ENCODE measurements at regions not wholly inside any gene's neighbourhood (a gene's known extent, or its start where the extent isn't known, plus 50 kb on each side); places are given as distances from the start of the nearest gene placed in this dataset.
"Not testable (repeated sequence)": the region's sequence is repeated elsewhere in the genome, so short reads cannot be mapped to it uniquely, and the experiment has no call there.

GRCh38 chr6:164345806-164346496 lies 931.4 kb downstream of the QKI start:
- Mint-ChIP-seq H3K4me3 (no peak overlapping the region), H3K27ac (no peak overlapping the region), H3K27me3 (no peaks in the 10 kb centered on the region)

GRCh38 chr6:164345327-164345726 lies 930.8 kb downstream of the QKI start:
- no peaks in the 10 kb centered on the region for H3K36me3 Mint-ChIP-seq
- H3K4me3 Mint-ChIP-seq: no peak overlapping the region
- H3K27me3 Mint-ChIP-seq: no peaks in the 10 kb centered on the region
- no peak overlapping the region for H3K27ac Mint-ChIP-seq
- H3K4me1 Mint-ChIP-seq: no peaks in the 10 kb centered on the region
- no peaks in the 10 kb centered on the region for H3K9me3 Mint-ChIP-seq

More at GRCh38 chr6:164345806-164346496, 931.4 kb downstream of the QKI start:
- no peaks in the 10 kb centered on the region for H3K4me1 Mint-ChIP-seq
- H3K9me3 Mint-ChIP-seq: no peaks in the 10 kb centered on the region
- H3K36me3 Mint-ChIP-seq: no peaks in the 10 kb centered on the region

- Mint-ChIP-seq H3K4me1 (no peaks in the 10 kb centered on the region), H3K9me3 (no peaks in the 10 kb centered on the region), H3K4me3 (no peak overlapping the region), H3K27ac (no peak overlapping the region), H3K36me3 (no peaks in the 10 kb centered on the region), H3K27me3 (no peaks in the 10 kb centered on the region)
Observed at GRCh38 chr6:164344801-164345291, 930.3 kb downstream of the QKI start.

- not testable (repeated sequence) for H3K4me1 Mint-ChIP-seq, H3K27ac Mint-ChIP-seq, H3K9me3 Mint-ChIP-seq, H3K4me3 Mint-ChIP-seq, H3K36me3 Mint-ChIP-seq, H3K27me3 Mint-ChIP-seq
Observed at GRCh38 chr6:164339442-164339841, 924.9 kb downstream of the QKI start.

- H3K9me3 Mint-ChIP-seq: no peaks in the 10 kb centered on the region
- H3K4me1 Mint-ChIP-seq: no peaks in the 10 kb centered on the region
- no peaks in the 10 kb centered on the region for H3K27me3 Mint-ChIP-seq
- H3K4me3 Mint-ChIP-seq: no peak overlapping the region
- no peak overlapping the region for H3K27ac Mint-ChIP-seq
- no peaks in the 10 kb centered on the region for H3K36me3 Mint-ChIP-seq
Observed at GRCh38 chr6:164337925-164338397, 923.4 kb downstream of the QKI start.

GRCh38 chr6:164337024-164337924 lies 922.8 kb downstream of the QKI start:
- no peaks in the 10 kb centered on the region for H3K36me3 Mint-ChIP-seq
- no peaks in the 10 kb centered on the region for H3K9me3 Mint-ChIP-seq
- no peak overlapping the region for H3K4me3 Mint-ChIP-seq
- no peaks in the 10 kb centered on the region for H3K27me3 Mint-ChIP-seq
- no peaks in the 10 kb centered on the region for H3K4me1 Mint-ChIP-seq
- no peak overlapping the region for H3K27ac Mint-ChIP-seq

GRCh38 chr6:164336455-164336854 lies 921.9 kb downstream of the QKI start:
- no peaks in the 10 kb centered on the region for H3K36me3 Mint-ChIP-seq
- no peaks in the 10 kb centered on the region for H3K27me3 Mint-ChIP-seq
- no peaks in the 10 kb centered on the region for H3K4me1 Mint-ChIP-seq
- H3K4me3 Mint-ChIP-seq: no peak overlapping the region
- H3K9me3 Mint-ChIP-seq: no peaks in the 10 kb centered on the region
- no peak overlapping the region for H3K27ac Mint-ChIP-seq

- no peaks in the 10 kb centered on the region for H3K27me3 Mint-ChIP-seq
- no peaks in the 10 kb centered on the region for H3K36me3 Mint-ChIP-seq
Observed at GRCh38 chr6:164331026-164331425, 916.5 kb downstream of the QKI start.

GRCh38 chr6:164325168-164325567 lies 910.6 kb downstream of the QKI start:
- no peaks in the 10 kb centered on the region for H3K36me3 Mint-ChIP-seq
- H3K4me1 Mint-ChIP-seq: no peaks in the 10 kb centered on the region
- no peaks in the 10 kb centered on the region for H3K9me3 Mint-ChIP-seq
- H3K27ac Mint-ChIP-seq: no peak overlapping the region
- H3K27me3 Mint-ChIP-seq: no peaks in the 10 kb centered on the region
- no peak overlapping the region for H3K4me3 Mint-ChIP-seq

More at GRCh38 chr6:164331026-164331425, 916.5 kb downstream of the QKI start:
- no peaks in the 10 kb centered on the region for H3K9me3 Mint-ChIP-seq
- no peak overlapping the region for H3K4me3 Mint-ChIP-seq
- H3K27ac Mint-ChIP-seq: no peak overlapping the region
- no peaks in the 10 kb centered on the region for H3K4me1 Mint-ChIP-seq

GRCh38 chr6:164322533-164322932 lies 908.0 kb downstream of the QKI start:
- Mint-ChIP-seq H3K4me1 (no peaks in the 10 kb centered on the region), H3K27ac (no peak overlapping the region), H3K36me3 (no peaks in the 10 kb centered on the region), H3K27me3 (no peaks in the 10 kb centered on the region), H3K4me3 (no peak overlapping the region), H3K9me3 (no peaks in the 10 kb centered on the region)

GRCh38 chr6:164321297-164321696 lies 906.8 kb downstream of the QKI start:
- H3K27me3 Mint-ChIP-seq: no peaks in the 10 kb centered on the region
- no peak overlapping the region for H3K4me3 Mint-ChIP-seq
- H3K4me1 Mint-ChIP-seq: no peaks in the 10 kb centered on the region
- no peaks in the 10 kb centered on the region for H3K36me3 Mint-ChIP-seq
- no peak overlapping the region for H3K27ac Mint-ChIP-seq
- no peaks in the 10 kb centered on the region for H3K9me3 Mint-ChIP-seq

GRCh38 chr6:164315376-164315775 lies 900.9 kb downstream of the QKI start:
- Mint-ChIP-seq H3K9me3 (peaks cover 7% of the 10 kb centered on the region), H3K27me3 (no peaks in the 10 kb centered on the region), H3K27ac (no peak overlapping the region), H3K4me1 (no peaks in the 10 kb centered on the region), H3K4me3 (no peak overlapping the region), H3K36me3 (no peaks in the 10 kb centered on the region)

- Mint-ChIP-seq H3K36me3 (no peaks in the 10 kb centered on the region), H3K9me3 (peaks cover 7% of the 10 kb centered on the region), H3K27ac (no peak overlapping the region), H3K4me1 (no peaks in the 10 kb centered on the region), H3K4me3 (no peak overlapping the region), H3K27me3 (no peaks in the 10 kb centered on the region)
Observed at GRCh38 chr6:164308339-164308738, 893.8 kb downstream of the QKI start.

GRCh38 chr6:164303102-164303964 lies 888.8 kb downstream of the QKI start:
- H3K9me3 Mint-ChIP-seq: no peaks in the 10 kb centered on the region
- H3K27ac Mint-ChIP-seq: no peak overlapping the region
- H3K27me3 Mint-ChIP-seq: no peaks in the 10 kb centered on the region
- no peak overlapping the region for H3K4me3 Mint-ChIP-seq
- no peaks in the 10 kb centered on the region for H3K4me1 Mint-ChIP-seq
- no peaks in the 10 kb centered on the region for H3K36me3 Mint-ChIP-seq

- H3K4me3 Mint-ChIP-seq: no peak overlapping the region
- H3K4me1 Mint-ChIP-seq: no peaks in the 10 kb centered on the region
- no peaks in the 10 kb centered on the region for H3K9me3 Mint-ChIP-seq
- H3K27ac Mint-ChIP-seq: no peak overlapping the region
- H3K36me3 Mint-ChIP-seq: no peaks in the 10 kb centered on the region
- H3K27me3 Mint-ChIP-seq: no peaks in the 10 kb centered on the region
Observed at GRCh38 chr6:164296411-164296810, 881.9 kb downstream of the QKI start.
